ENCODE measurements at regions not wholly inside any gene's neighbourhood (a gene's known extent, or its start where the extent isn't known, plus 50 kb on each side); places are given as distances from the start of the nearest gene placed in this dataset.
"Not testable (repeated sequence)": the region's sequence is repeated elsewhere in the genome, so short reads cannot be mapped to it uniquely, and the experiment has no call there.

GRCh38 chr9:81312346-81312745 is 377.0 kb downstream of the TLE1 start:
- TF ChIP-seq, protein P1, sequence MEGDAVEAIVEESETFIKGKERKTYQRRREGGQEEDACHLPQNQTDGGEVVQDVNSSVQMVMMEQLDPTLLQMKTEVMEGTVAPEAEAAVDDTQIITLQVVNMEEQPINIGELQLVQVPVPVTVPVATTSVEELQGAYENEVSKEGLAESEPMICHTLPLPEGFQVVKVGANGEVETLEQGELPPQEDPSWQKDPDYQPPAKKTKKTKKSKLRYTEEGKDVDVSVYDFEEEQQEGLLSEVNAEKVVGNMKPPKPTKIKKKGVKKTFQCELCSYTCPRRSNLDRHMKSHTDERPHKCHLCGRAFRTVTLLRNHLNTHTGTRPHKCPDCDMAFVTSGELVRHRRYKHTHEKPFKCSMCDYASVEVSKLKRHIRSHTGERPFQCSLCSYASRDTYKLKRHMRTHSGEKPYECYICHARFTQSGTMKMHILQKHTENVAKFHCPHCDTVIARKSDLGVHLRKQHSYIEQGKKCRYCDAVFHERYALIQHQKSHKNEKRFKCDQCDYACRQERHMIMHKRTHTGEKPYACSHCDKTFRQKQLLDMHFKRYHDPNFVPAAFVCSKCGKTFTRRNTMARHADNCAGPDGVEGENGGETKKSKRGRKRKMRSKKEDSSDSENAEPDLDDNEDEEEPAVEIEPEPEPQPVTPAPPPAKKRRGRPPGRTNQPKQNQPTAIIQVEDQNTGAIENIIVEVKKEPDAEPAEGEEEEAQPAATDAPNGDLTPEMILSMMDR (IDR thresholded peaks at IDR 0.05), result no peak
- DNase-seq (no peak), ATAC-seq (ENCODE audit: low FRiP score in 2 of 2) (no peak)
- no peaks in the 10 kb centered on the region for H3K4me1 ChIP-seq
- no peaks in the 10 kb centered on the region for H3K9me3 ChIP-seq
- no peaks in the 10 kb centered on the region for H3K36me3 ChIP-seq
- no peaks in the 10 kb centered on the region for H3K27me3 ChIP-seq
- H3K27ac ChIP-seq, result no peak overlapping the region
- 76 to 85% methylated on average over 3 of the region's 3 CpGs for WGBS, 2 donors
- H3K4me3 ChIP-seq, result no peak overlapping the region

GRCh38 chr9:81308404-81308803 is 380.9 kb downstream of the TLE1 start:
- DNase-seq (no peak), ATAC-seq (ENCODE audit: low FRiP score in 2 of 2) (no peak)
- TF ChIP-seq, protein P1 (IDR thresholded peaks at IDR 0.05), result no peak
- TF ChIP-seq POLR2AphosphoS5 (IDR thresholded peaks at IDR 0.05) (no peak), POLR2A (IDR thresholded peaks at IDR 0.05) (no peak), EP300 (IDR thresholded peaks at IDR 0.05) (no peak)
- Histone ChIP-seq H3K9me3 (no peaks in the 10 kb centered on the region), H3K27ac (no peak overlapping the region), H3K27me3 (no peaks in the 10 kb centered on the region), H3K4me3 (no peak overlapping the region), H3K4me1 (no peaks in the 10 kb centered on the region), H3K36me3 (no peaks in the 10 kb centered on the region)
- 86 to 90% methylated on average over 4 of the region's 4 CpGs for WGBS, 2 donors

- not testable (repeated sequence) for DNase-seq; H3K27me3 ChIP-seq; H3K36me3 ChIP-seq; H3K4me3 ChIP-seq; ATAC-seq (ENCODE audit: low FRiP score in 2 of 2); H3K4me1 ChIP-seq; H3K27ac ChIP-seq; H3K9me3 ChIP-seq
- 85 to 93% methylated on average over 5 of the region's 5 CpGs for WGBS, 2 donors
These were observed 381.6 kb downstream of the TLE1 start for GRCh38 chr9:81307791-81308190.

- H3K9me3 ChIP-seq, result no peaks in the 10 kb centered on the region
- ATAC-seq (ENCODE audit: low FRiP score in 2 of 2) (no peak), DNase-seq (no peak)
- WGBS, 2 donors, result 81 to 84% methylated on average over 6 of the region's 6 CpGs
- TF ChIP-seq POLR2A (IDR thresholded peaks at IDR 0.05) (no peak), EP300 (IDR thresholded peaks at IDR 0.05) (no peak), POLR2AphosphoS5 (IDR thresholded peaks at IDR 0.05) (no peak)
- TF ChIP-seq, protein P1 (IDR thresholded peaks at IDR 0.05), result no peak
- H3K27me3 ChIP-seq, result no peaks in the 10 kb centered on the region
- H3K27ac ChIP-seq, result no peak overlapping the region
- H3K4me3 ChIP-seq, result no peak overlapping the region
- no peaks in the 10 kb centered on the region for H3K4me1 ChIP-seq
- no peaks in the 10 kb centered on the region for H3K36me3 ChIP-seq
These were observed 383.7 kb downstream of the TLE1 start for GRCh38 chr9:81305561-81306182.

GRCh38 chr9:81303658-81304057 is 385.7 kb downstream of the TLE1 start:
- Histone ChIP-seq H3K36me3 (no peaks in the 10 kb centered on the region), H3K9me3 (no peaks in the 10 kb centered on the region), H3K27ac (no peak overlapping the region), H3K27me3 (no peaks in the 10 kb centered on the region), H3K4me3 (no peak overlapping the region), H3K4me1 (no peaks in the 10 kb centered on the region)
- no peak for ATAC-seq (ENCODE audit: low FRiP score in 2 of 2)
- WGBS, 2 donors, result 69 to 76% methylated on average over 5 of the region's 5 CpGs
- DNase-seq, result no peak
- TF ChIP-seq, protein P1 (IDR thresholded peaks at IDR 0.05), result no peak
- TF ChIP-seq POLR2AphosphoS5 (IDR thresholded peaks at IDR 0.05), result no peak

All from upper lobe of left lung (tissue), 6 donors.